Panc1 (cell line): ENCODE measurements at regions not wholly inside any gene's neighbourhood (a gene's known extent, or its start where the extent isn't known, plus 50 kb on each side); places are given as distances from the start of the nearest gene placed in this dataset.

Experiments
- ATAC-seq: fragments of 200-7000 bp; cut with Tn5 transposase; 2 replicates; pipeline ENCODE4 v1.9.1; 2020; ENCODE audit warnings: mild to moderate bottlenecking, moderate library complexity
- BruUV-seq: library from RNA; stranded (reverse); fragments of 400-500 nt; replicated peaks from 2 replicates; lab custom pipeline; 2021; lab: Mats Ljungman, UMichigan
- CTCF ChIA-PET: fragments of 300-600 bp; sonication (Branson Sonifier 250); formaldehyde crosslinking; loops from one replicate; lab custom pipeline; 2022; ENCODE audit warnings: antibody characterized with exemption; lab: Charles Lee
- POLR2A ChIA-PET: fragments of 300-600 bp; sonication (Branson Sonifier 250); formaldehyde crosslinking; loops from one replicate; lab custom pipeline; 2022; ENCODE audit warnings: antibody characterized with exemption; lab: Charles Lee
- DNase-seq: peaks from one replicate; pipeline ENCODE4 v3.0.0-alpha.2; 2010; ENCODE audit warnings: low read depth, low spot score
- H3K27ac ChIP-seq: 2 replicates; pipeline ENCODE4 v1.5.1; 2011; ENCODE audit warnings: mild to moderate bottlenecking, low read length, inconsistent platforms
- H3K27me3 ChIP-seq: fragments of 200-500 bp; sonication (Bioruptor generic); 2 replicates; pipeline ENCODE4 v1.6.0; 2014; ENCODE audit warnings: low read length, inconsistent platforms; ENCODE audit not compliant: control insufficient read depth, insufficient read depth
- H3K36me3 ChIP-seq: fragments of 200-500 bp; sonication (Bioruptor generic); 2 replicates; pipeline ENCODE4 v1.5.1; 2014; ENCODE audit warnings: inconsistent platforms, mild to moderate bottlenecking, low read length, moderate library complexity; ENCODE audit not compliant: control insufficient read depth, insufficient read depth
- H3K4me1 ChIP-seq: 2 replicates; pipeline ENCODE4 v1.5.1; 2011; ENCODE audit warnings: inconsistent platforms, mild to moderate bottlenecking, low read length, moderate library complexity; ENCODE audit not compliant: control insufficient read depth, insufficient read depth
- H3K4me3 ChIP-seq, 2 experiments: 2 replicates each; pipeline ENCODE4 v1.5.1; 2011 to 2012; ENCODE audit warnings: low read depth in 2 of 2, low read length in 2 of 2, mild to moderate bottlenecking in 2 of 2, inconsistent platforms in 1 of 2, moderate library complexity in 1 of 2
- H3K9me3 ChIP-seq: fragments of 200-500 bp; sonication (Bioruptor generic); 2 replicates; pipeline ENCODE4 v1.5.1; 2014; ENCODE audit warnings: low read depth, mild to moderate bottlenecking, inconsistent platforms, low read length, moderate library complexity; ENCODE audit not compliant: control insufficient read depth, insufficient read depth
- CTCF ChIP-seq: fragments of 450-650 bp; IDR thresholded peaks from 2 replicates; pipeline ENCODE4 v1.5.1; 2017; ENCODE audit warnings: mild to moderate bottlenecking
- POLR2AphosphoS5 ChIP-seq: IDR thresholded peaks from 2 replicates; pipeline ENCODE4 v1.6.1; 2012; ENCODE audit warnings: mild to moderate bottlenecking, low read depth, low read length, moderate library complexity
- REST ChIP-seq, 2 experiments: IDR thresholded peaks; 2 replicates each; pipeline ENCODE4 v1.6.1; 2011 to 2012; ENCODE audit warnings: low read depth in 2 of 2, control low read depth in 1 of 2, low read length in 1 of 2, mild to moderate bottlenecking in 1 of 2, moderate library complexity in 1 of 2; ENCODE audit not compliant: insufficient read depth in 1 of 2
- SIN3A ChIP-seq: IDR thresholded peaks from 2 replicates; pipeline ENCODE4 v1.6.1; 2012; ENCODE audit warnings: low read depth, mild to moderate bottlenecking, low read length, moderate library complexity, borderline replicate concordance; ENCODE audit not compliant: insufficient read depth
- TCF7L2 ChIP-seq: IDR thresholded peaks from 2 replicates; pipeline ENCODE4 v1.6.1; 2011; ENCODE audit warnings: mild to moderate bottlenecking, low read depth, low read length, inconsistent platforms
- in situ Hi-C: cut with HindIII; loops from 2 replicates; pipeline ENCODE4 v1.10.0; 2016; ENCODE audit warnings: low sequenced_read_pairs, low pct_unique_long_range_greater_than_20kb
- intact Hi-C: fragments of 100-400 bp; cut with micrococcal nuclease; formaldehyde crosslinking; loops from one replicate; pipeline ENCODE4 v1.10.0; 2022; ENCODE audit not compliant: unreplicated experiment

- in situ Hi-C loops (no loop called here), intact Hi-C loops (no loop called here)
- Histone ChIP-seq H3K4me3 (no peak overlapping the region), H3K9me3 (no peaks in the 10 kb centered on the region), H3K27ac (no peak overlapping the region), H3K27me3 (no peaks in the 10 kb centered on the region), H3K36me3 (no peaks in the 10 kb centered on the region), H3K4me1 (no peaks in the 10 kb centered on the region)
- DNase-seq (no peak), ATAC-seq (no peak)
- ChIA-PET CTCF (no interaction called here), POLR2A (no interaction called here)
- no peak for TF ChIP-seq CTCF
- TF ChIP-seq TCF7L2 = no peak
- TF ChIP-seq REST (IDR thresholded peaks at IDR 0.05; ENCODE audit: insufficient read depth in 1 of 2, low read depth in 2 of 2, low read length in 1 of 2) = no peak
- TF ChIP-seq SIN3A = no peak
- no peak for TF ChIP-seq POLR2AphosphoS5
- no TSS peak for BruUV-seq
These were observed 154.1 kb upstream of the TUT7 start for GRCh38 chr9:86508208-86508903.

GRCh38 chr9:86507212-86507630, 153.0 kb upstream of the TUT7 start:
- DNase-seq = no peak
- Histone ChIP-seq H3K27ac (no peak overlapping the region), H3K36me3 (no peaks in the 10 kb centered on the region), H3K9me3 (no peaks in the 10 kb centered on the region), H3K4me1 (no peaks in the 10 kb centered on the region), H3K4me3 (no peak overlapping the region), H3K27me3 (no peaks in the 10 kb centered on the region)
- TF ChIP-seq REST (IDR thresholded peaks at IDR 0.05; ENCODE audit: insufficient read depth in 1 of 2, low read depth in 2 of 2, low read length in 1 of 2) (no peak), CTCF (no peak), SIN3A (no peak), POLR2AphosphoS5 (no peak), TCF7L2 (no peak)
- BruUV-seq = no TSS peak
- ATAC-seq = no peak
- intact Hi-C loops (no loop called here), in situ Hi-C loops (no loop called here)
- ChIA-PET POLR2A (no interaction called here), CTCF (no interaction called here)
